NCI-H1930 (cell line): ENCODE measurements at regions not wholly inside any gene's neighbourhood (a gene's known extent, or its start where the extent isn't known, plus 50 kb on each side); places are given as distances from the start of the nearest gene placed in this dataset.
"Not testable (repeated sequence)": the region's sequence is repeated elsewhere in the genome, so short reads cannot be mapped to it uniquely, and the experiment has no call there.

Experiments used
- DNase-seq, 2 experiments: peaks; one replicate each; lab custom pipeline; 2025; lab: John Stamatoyannopoulos, UW

GRCh38 chr22:22372086-22372485 is 127.5 kb downstream of the VPREB1 start:
- DNase-seq, result no peak

GRCh38 chr22:22374163-22374562 is 129.6 kb downstream of the VPREB1 start:
- DNase-seq, result no peak

- no peak for DNase-seq
Observed at GRCh38 chr22:22374579-22374978, 130.0 kb downstream of the VPREB1 start.

- DNase-seq, result no peak
Observed at GRCh38 chr22:22375576-22376351, 131.2 kb downstream of the VPREB1 start.

- DNase-seq, result no peak
Observed at GRCh38 chr22:22376352-22376706, 131.7 kb downstream of the VPREB1 start.

GRCh38 chr22:22376884-22377283 is 131.7 kb downstream of the ZNF280B start:
- DNase-seq, result not testable (repeated sequence)

GRCh38 chr22:22377335-22377734 is 131.2 kb downstream of the ZNF280B start:
- DNase-seq, result no peak

- DNase-seq, result no peak
Observed at GRCh38 chr22:22378446-22379415, 129.8 kb downstream of the ZNF280B start.

GRCh38 chr22:22380098-22381030 is 128.2 kb downstream of the ZNF280B start:
- no peak for DNase-seq

- not testable (repeated sequence) for DNase-seq
Observed at GRCh38 chr22:22381292-22381691, 127.2 kb downstream of the ZNF280B start.

- no peak for DNase-seq
Observed at GRCh38 chr22:22384267-22384666, 124.3 kb downstream of the ZNF280B start.

GRCh38 chr22:22384668-22385244 is 123.8 kb downstream of the ZNF280B start:
- no peak for DNase-seq

GRCh38 chr22:22386602-22387385 is 121.7 kb downstream of the ZNF280B start:
- DNase-seq, result no peak

GRCh38 chr22:22387386-22387736 is 121.2 kb downstream of the ZNF280B start:
- no peak for DNase-seq

- DNase-seq, result no peak
Observed at GRCh38 chr22:22388090-22388489, 120.5 kb downstream of the ZNF280B start.

- no peak for DNase-seq
Observed at GRCh38 chr22:22388494-22388893, 120.0 kb downstream of the ZNF280B start.

- no peak for DNase-seq
Observed at GRCh38 chr22:22389467-22389866, 119.1 kb downstream of the ZNF280B start.

GRCh38 chr22:22390989-22391388 is 117.6 kb downstream of the ZNF280B start:
- no peak for DNase-seq

GRCh38 chr22:22391543-22391942 is 117.0 kb downstream of the ZNF280B start:
- DNase-seq, result no peak

GRCh38 chr22:22392131-22392530 is 116.4 kb downstream of the ZNF280B start:
- DNase-seq, result no peak

- DNase-seq, result no peak
Observed at GRCh38 chr22:22394591-22394990, 114.0 kb downstream of the ZNF280B start.
